NCI-H146 treated with DMSO at 0.1 percent for 48 hours (cell line): ENCODE measurements at regions not wholly inside any gene's neighbourhood (a gene's known extent, or its start where the extent isn't known, plus 50 kb on each side); places are given as distances from the start of the nearest gene placed in this dataset.
"Not testable (repeated sequence)": the region's sequence is repeated elsewhere in the genome, so short reads cannot be mapped to it uniquely, and the experiment has no call there.

ENCODE experiments used
- DNase-seq: peaks from one replicate; lab custom pipeline; 2025; ENCODE audit not compliant: unreplicated experiment; lab: John Stamatoyannopoulos, UW

DNA sequence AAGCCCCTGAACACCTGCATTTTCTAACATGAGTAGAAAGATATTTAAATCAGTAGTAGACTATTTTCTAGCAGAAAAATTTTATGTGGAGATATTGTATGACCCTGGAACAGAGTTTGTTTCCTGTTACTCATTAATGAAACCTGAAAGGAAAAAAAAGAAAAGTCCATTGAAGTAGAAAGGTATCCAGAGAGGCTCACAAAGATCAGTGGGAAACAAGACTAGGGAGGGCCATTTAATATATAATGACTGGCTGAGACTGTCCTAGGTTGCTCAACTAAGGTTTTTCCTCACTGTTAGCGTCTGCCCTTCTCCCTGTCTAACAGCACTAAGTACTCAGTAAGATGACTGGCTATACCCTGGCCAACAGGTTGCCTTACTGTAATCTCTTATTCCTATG is 788.6 kb downstream of the GLUD2 start:
- no peak for DNase-seq

DNA sequence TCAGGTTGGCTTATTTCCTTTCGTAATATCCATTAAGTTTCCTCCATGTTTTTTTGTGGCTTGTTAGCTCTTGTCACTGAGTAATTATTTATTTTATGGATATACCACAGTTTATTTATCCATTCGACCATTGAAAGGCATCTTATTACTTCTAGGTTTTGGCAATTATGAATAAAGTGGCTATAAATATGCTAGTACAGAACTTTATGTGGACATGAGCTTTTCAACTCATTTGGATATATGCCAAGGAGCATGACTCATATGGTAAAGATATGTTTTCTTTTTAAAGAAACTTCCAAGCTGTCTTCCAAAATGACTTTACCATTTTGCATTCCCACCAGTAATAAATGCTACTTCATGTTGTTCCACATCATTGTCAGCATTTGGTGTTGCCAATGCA is 803.6 kb downstream of the GLUD2 start:
- DNase-seq, result no peak

DNA sequence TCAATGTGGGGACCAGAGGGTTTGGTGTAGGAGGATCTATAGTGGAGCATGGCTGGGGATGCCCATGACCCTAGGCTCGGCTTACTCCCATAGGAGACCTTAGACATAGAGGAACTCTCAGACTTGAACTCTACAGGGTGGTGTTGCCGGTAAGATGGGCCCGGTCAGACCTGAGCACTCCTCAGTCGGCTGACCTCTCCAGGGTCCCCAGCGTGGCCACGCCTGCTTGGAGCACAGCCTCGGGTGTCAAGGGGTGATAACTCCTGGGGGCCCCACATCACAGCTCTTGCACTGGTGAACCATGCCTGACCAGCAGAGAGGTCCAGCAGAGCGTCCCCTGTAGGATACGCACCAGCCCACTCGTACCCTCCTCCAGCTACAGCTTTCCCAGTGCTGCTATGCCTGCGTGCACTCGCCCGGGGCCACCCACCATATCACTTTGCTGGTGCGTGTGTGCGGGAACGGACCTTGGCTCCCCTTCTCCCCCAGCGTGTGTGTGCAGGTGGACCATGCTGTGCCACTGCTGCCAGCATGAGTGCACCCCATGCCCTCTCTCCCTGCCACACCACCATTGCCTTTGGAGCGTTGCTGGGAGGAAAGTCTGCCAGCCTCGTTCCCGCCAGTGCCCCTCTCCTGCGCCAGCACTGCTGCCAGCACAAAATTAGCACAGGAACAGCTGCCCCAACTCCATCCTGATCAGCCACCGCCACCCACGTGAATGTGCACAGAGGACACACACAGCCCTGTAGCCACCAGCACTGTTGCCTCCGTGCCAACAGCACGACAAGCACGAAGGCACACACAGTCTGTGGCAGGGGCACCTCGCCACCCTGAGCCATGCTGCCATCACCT is 806.6 kb downstream of the GLUD2 start:
- DNase-seq, result no peak

DNA sequence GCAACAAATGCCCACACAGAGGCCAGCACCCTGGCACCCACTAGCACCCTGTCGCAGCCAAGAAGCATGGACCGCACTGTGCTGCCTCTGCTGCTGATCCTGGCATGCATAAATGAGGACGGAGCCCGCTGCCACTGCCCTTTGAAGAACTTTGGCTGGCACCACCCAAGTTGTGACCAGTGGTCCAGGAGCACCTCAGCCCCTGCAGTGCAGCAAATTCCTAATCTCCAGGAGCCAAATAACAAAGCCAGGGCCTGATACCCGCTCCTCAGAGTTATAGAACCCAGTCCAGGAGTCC is 807.2 kb downstream of the GLUD2 start:
- DNase-seq, result no peak

GRCh38 chrX:121858867-121859647 is 811.6 kb downstream of the GLUD2 start:
- DNase-seq, result no peak

DNA sequence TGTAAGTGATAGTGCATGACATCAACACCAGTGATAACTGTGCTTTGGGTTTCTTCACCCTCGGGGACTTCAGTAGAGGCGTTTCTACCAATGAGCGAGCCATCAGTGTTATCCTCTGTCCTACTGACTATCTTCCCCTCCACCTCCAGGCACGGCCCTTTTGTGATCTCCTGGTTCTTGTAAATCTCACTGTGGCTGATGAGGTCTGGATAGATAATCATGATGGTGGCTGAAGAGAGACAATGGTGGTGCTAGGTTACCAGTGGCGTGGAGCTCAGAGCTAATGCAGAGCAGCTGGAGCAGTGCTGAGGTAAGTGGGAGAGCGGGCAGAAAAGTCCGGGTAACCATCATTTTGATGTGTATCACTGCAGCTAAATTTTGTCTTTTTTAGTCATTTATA is 816.6 kb downstream of the GLUD2 start:
- DNase-seq, result no peak

DNA sequence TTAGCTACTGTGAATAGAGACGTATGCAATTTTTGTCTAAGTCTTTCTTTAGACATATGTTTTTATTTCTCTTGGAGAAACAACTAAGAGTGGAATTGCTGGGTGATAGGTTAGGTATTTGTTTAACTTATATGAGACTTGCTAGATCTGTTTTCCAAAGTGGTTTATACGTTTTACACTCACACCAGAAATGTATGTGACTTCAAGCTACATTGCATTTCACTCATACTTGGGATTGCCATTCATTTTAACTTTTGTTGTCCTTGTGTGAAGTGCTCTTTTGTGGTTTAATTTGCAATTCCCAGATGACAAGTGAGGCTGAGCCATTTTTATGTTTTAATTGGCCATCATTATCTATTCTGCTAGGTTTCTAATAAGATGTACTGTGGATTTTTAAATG is 817.2 kb downstream of the GLUD2 start:
- DNase-seq, result no peak

DNA sequence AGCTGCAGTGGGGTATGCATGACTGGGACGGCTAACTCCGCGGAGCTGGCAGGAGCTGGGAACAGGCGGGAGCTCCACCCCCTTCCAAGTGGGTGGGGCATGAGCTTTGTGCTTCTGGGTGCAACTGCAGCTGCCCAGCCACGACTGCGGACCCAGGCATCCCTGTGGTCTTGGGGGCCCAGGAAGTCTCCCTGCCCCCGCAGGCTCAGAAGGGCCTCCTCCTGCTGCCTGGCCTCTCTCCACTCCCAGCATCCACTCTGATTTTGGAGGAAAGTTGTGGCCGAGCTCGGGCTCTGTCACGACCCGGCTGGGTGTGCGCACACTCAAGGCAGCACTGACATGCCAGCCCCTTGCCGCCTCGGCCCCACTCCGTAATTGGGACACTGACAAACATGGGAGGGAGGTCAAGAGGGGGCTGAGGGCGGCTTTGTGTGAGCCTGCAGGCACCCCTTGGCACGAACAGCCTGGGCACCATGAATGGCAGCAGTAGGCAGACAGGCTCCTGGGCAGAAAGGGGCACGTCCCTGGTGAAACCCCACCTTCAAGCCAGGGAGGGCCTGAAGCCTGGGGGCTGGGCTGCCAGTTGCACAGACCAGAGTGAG is 822.6 kb downstream of the GLUD2 start:
- no peak for DNase-seq

GRCh38 chrX:121871122-121871521 is 823.7 kb downstream of the GLUD2 start:
- DNase-seq, result no peak

- no peak for DNase-seq
These were observed 828.9 kb downstream of the GLUD2 start for GRCh38 chrX:121876305-121876704.

DNA sequence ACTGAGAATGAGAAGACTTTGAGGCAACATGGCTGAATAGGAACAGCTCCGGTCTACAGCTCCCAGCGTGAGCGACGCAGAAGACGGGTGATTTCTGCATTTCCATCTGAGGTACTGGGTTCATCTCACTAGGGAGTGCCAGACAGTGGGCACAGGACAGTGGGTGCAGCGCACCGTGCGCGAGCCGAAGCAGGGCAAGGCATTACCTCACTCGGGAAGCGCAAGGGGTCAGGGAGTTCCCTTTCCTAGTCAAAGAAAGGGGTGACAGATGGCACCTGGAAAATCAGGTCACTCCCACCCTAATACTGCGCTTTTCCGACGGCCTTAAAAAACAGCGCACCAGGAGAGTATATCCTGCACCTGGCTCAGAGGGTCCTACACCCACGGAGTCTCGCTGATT is 829.9 kb downstream of the GLUD2 start:
- not testable (repeated sequence) for DNase-seq

GRCh38 chrX:121886557-121886956 is 839.1 kb downstream of the GLUD2 start:
- no peak for DNase-seq

DNA sequence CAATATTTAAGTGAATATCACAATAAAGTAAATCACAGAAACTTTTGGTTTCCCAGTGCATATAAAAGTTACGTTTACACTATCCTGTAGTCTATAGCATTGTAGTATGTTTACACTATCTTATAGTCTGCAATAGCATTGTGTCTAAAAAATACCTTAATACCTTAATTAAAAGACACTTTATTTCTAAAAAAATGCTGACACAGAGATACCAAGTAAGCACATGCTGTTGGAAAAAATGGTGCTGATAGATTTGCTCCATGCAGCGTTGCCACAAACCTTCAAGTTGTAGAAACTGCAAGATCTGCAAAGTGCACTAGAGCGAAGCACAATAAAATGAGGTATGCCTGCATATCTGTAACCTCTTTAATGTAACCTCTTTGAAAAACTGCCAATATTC is 847.3 kb downstream of the GLUD2 start:
- DNase-seq, result no peak

- DNase-seq, result no peak
These were observed 855.1 kb downstream of the GLUD2 start for GRCh38 chrX:121902463-121902862.

DNA sequence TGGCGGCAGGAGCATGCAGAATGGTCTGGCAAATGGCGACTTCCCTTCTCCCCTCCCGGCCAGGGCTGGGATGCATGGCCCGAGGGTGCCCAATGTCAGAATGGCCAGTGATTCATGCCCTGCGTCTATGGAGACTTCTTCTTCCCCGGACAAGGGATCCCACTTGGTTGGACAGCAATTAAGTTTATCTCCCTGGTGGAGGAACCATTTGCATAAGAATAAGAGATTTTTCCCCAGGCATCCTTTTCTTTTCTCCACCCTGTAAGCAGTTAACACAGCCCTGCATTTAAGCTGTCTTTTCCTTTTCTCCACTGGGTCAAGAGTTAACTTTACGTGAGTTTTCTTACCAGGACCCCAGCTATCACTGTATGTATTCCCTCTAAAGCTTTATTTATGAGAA is 856.6 kb downstream of the GLUD2 start:
- no peak for DNase-seq

GRCh38 chrX:121921258-121921657 is 873.8 kb downstream of the GLUD2 start:
- no peak for DNase-seq

GRCh38 chrX:121931567-121931966 is 884.2 kb downstream of the GLUD2 start:
- DNase-seq, result no peak

GRCh38 chrX:121932688-121933087 is 885.3 kb downstream of the GLUD2 start:
- no peak for DNase-seq

DNA sequence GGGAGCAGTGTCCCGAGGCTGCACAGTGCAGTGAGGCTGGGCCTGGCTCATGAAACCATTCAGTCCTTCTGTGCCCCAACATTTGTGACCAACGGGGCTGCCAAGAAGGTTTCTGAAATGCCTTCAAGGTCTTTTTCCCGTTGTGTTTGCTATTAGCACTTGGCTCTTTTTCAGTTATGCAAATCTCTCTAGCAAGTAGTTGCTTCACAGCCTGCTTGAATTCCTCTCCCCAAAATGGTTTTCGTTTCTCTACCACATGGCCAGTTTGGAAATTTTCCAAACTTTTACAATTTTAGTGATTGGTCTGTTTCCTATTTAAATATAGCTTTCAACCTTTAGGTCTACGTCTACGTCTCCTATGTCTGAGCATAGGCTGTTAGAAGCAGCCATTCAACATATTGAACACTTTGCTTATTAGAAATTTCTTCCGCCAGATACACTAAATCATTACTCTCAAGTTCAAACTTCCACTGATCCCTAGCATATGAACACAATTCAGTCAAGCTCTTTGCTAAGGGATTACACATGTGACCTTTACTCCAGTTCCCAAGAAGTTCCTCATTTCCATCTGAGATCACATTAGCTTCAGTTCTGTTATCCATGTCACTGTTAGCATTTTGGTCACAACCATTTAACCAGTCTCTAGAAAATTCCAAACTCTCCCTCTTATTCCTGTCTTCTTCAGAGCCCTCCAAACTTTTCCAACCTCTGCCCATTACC is 901.8 kb downstream of the GLUD2 start:
- DNase-seq, result no peak

DNA sequence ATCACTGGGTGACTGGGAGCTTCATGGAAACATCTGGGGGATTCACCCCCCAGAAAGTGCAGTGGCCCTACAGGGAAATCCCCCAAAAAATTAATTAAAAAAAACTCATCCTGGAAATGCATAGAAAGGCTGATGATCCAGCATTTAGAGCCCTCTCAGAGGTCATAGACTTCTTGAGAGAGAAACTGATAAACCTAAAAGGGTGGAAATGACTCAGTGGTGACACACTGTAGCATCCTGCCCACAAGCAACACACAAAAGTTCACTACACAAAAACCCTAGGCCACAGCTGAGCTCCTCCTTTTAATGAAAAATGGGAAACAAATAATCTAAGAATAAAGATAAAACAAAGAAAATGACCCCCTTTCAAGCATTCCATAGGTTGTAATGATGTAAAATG is 911.5 kb downstream of the GLUD2 start:
- DNase-seq, result no peak

- DNase-seq, result no peak
These were observed 928.3 kb downstream of the GLUD2 start for GRCh38 chrX:121975671-121976070.

- DNase-seq, result no peak
These were observed 939.8 kb downstream of the GLUD2 start for GRCh38 chrX:121987163-121987562.
